DMS79 (cell line): ENCODE measurements at regions not wholly inside any gene's neighbourhood (a gene's known extent, or its start where the extent isn't known, plus 50 kb on each side); places are given as distances from the start of the nearest gene placed in this dataset.

Experiments
- DNase-seq: peaks from one replicate; lab custom pipeline; 2025; lab: John Stamatoyannopoulos, UW

DNA sequence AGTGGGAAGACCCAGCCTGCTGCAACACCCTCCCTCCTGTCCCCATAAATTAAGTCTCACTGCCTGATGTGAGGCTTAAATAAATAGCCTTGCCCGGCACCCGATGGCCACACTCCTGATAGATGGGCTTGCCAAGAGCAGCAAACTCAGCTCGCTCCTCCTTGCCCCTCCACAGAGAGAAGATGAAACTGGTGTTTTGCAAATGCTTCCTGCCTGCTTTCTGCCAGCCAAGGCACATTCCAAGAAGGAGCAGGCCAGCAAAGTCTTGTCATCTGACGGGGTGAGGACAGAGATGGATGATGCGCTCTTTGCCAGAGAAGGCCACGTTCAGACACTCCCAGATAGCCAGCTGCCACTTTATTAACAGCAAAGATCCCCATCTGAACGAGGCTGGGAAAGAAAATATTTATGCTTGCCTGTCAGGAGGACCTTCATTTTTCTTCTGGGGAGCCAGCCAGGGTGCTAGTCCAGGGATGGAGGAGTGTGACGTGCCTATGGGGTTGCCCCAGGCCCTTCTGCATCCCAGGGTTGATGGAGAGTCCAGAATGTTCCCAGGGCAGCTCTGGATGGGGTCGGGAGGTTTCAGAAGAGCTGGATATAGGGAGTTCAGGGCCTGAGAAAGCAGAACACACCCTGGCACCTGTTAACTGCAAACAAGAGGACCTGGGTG is 265.4 kb downstream of the FOXD2 start:
- DNase-seq, result no peak

DNA sequence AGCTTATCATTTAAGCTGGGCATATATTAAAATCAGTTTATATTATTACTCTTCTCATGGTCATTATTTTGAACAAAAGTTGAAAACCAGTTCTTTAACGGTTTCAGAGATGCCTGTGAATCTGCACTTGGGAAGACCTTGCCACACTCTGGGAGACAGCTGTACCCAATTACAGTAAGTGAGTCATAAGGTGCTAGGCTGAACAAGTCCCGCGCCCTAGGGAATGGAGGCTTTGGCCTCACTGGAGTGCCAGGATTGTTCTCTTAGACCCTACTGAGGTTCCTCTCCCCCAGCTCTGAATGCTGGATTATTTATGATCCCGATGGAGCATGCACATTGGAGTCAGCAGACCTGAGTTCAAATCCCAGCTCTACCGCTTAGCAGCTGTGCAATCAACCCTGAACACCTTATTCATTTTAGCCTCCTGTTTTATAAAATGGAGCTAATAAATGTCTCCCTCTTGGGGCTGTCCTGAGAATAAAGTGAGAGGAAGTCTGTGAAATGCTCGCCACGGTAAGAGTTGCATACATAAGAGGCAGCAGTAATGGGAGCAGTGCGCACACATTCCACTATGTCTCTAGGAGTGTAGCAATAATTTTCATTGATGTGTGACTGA is 266.2 kb downstream of the FOXD2 start:
- peak; percentile 45 for DNase-seq

DNA sequence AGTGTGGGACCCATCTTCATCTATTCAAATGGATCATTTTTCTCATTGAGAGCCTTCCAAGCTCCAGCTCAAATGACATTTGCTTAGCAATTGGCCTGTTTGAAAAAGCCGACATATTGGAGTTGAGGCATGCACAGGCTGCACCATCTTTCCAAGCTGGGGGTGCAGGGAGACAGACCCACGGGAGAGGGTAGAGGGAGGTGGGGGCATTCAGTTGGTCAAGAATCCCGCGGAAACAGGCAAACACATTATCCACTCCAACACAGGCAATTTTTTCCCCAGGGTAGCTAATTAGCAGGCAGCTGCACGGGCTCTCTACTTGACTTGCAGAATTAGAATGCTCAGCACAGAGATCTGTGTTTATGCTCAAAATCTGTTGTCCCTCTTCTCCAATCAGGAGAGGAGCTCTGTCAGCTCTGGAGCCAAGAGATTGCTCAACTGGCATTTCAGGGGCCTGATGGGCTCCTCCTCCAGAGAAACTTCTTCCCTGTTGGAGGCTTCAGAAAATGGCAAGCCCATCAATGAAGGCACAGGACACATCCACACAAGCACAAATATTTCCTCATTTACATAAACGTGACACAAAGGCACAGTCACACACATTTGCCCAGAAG is 267.8 kb downstream of the FOXD2 start:
- no peak for DNase-seq

DNA sequence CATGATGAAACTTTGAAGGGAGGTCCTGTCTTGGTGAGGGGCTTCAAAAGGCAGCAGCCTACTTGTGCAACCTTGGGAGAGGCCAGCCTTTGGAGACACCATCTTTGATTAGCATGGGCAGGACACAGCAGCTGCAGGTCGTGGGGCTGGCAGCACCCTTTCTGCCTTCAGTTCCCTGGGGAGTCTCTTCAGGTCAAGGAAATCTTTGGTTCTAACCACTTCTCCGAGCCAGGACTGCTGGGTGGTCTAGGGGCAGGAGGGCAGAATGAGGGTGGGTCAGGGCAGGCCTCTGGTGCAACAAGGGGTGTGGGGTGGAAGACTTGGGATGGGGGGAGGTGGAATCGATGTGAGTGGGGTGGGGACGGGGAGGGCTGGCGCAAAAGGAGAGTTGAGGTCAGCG is 269.7 kb downstream of the FOXD2 start:
- no peak for DNase-seq

DNA sequence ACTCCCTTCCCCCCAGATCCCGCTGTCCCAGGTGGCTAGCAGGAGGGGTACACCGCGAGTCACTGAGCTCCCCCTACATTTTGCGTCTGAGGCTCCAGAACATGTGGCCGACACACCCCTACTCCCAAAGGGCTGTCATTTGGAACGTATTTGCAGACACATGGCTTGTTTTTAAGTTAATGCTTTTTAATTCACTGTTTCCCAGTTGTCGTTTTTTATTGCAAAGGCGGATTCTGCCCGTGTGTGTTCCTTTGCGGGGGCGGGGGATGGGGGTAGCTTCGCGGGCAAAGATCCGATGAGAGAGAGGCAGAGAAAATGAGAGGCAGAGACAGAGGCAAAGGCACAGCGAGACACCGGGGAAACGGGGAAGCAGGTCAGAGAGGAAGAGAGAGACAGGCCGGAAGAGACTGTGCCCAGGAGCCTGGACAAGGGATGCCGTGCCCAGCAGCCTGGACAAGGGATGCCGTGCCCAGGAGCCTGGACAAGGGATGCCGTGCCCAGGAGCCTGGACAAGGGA is 270.2 kb downstream of the FOXD2 start:
- no peak for DNase-seq

DNA sequence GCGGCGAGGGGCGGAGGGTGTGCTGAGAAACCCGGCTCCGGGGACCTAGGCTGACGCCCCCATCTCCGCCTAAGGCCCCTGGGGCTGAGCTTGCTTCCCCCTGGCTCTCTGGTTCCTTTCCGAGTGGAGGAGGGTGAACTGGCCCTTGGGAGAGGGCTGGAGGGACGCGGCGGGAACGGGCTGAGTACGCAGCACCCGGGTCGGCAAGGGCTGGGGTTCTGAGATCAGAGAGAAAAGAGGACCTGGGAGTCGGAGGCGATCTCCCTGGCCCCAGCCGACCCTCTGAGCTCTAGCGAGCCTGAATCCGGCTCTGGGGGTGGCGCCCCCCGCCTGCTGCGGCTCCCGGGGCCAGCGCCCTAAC is 270.8 kb downstream of the FOXD2 start:
- DNase-seq, result no peak

DNA sequence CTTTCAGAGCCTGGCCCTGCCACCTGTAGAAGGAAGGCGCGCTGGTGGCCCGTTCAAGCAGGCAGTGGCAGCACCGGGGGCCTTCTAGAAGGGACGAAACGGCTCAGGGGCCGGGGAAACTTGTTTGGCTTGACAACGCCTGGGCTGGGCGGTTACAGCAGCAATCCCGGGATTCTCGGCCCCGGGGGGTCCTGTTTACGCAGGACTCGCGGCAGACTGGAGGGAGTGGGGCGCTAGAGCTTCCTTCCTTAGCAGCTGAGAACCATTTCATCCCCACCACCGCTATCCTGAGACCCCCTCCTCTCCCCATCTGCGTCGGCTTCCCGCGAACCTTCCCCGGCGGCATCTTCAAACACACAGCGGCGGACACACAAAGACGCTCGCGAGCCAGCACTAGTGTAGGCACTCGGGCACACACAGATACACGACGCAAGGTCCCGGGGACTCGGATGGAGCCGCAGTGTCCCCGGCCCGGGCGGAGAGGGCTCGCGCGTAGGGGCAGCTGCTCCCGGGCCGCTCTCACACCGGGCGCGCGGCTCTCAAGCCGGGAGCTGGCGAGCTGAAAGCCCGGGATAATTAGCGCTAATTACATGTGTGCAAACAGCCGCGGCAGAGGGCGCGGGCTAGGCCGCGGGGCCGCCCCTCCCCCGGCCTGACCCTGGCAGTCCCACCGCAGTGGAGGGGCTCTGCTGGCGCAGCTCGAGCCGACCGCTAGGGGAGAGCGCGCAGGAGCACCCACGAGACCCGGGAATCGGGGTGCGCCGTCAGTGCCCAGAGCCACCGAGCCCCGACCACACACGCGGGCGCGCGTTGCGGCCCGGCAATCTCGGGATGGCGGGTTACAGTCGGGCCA is 271.4 kb downstream of the FOXD2 start:
- DNase-seq, result peak; percentile 57

DNA sequence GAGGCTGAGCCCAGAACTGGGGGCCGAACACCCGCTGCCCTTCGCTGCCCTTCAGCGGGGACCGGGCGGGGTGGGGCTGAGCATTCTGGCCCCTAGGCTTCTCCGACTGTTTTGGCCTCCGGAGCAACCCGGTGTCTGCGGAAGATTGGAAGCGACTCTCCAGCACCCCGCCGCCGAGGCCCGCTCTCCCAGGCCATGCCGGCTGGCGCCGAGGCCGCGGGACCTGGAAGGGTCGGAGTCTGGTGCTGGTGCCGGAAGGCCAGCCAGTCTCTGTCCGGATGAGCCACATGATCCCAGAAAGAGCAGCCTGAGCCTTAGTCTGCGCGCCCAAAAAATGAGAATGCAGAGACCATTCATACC is 272.0 kb downstream of the FOXD2 start:
- DNase-seq, result no peak

DNA sequence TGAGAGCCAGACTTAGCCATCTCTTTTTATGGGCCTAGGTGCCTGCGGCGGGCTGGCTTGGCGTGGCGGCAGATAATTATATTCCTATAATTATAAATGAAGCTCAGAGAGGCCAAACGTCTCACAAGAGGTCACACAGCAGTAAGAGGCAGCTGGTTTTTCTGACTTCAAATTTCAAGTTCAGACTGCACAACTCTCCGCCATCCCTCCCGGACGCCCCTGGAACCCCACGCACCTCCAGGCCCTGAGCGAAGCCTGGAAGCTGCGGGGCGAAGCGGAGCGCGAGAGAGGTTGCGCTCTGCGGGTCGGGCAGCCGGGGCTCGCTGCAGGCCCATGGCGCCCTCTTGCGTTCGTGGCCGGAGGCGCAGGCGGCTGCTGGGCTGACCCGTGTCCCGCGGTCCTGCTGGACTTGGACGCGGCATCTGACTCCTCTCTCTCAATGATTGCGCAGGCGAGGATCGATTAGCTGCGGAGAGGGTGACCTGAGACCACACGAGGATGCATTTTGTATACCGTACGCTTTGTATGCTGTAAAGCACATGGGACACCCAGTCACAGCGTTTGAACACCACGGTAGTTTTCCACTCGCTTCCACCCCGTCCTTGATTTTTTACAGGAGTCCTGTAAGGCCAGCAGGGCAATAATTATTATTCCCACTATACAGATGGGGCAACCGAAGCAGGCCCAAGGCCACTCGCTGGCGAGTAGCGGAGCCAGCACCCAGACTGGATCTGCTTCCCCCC is 272.7 kb downstream of the FOXD2 start:
- DNase-seq, result peak; percentile 33
